HepG2 (cell line): ENCODE measurements at regions not wholly inside any gene's neighbourhood (a gene's known extent, or its start where the extent isn't known, plus 50 kb on each side); places are given as distances from the start of the nearest gene placed in this dataset.

Source experiments
- ARID5B ChIP-seq: IDR thresholded peaks from 2 replicates; pipeline ENCODE4 v1.4.0; 2020; ENCODE audit warnings: mild to moderate bottlenecking, missing genetic modification reagents
- HNRNPL ChIP-seq: fragments of 200-400 bp; formaldehyde crosslinking; IDR thresholded peaks from 2 replicates; pipeline ENCODE4 v1.6.1; 2017; ENCODE audit warnings: mild to moderate bottlenecking, low read depth, low read length
- KDM6A ChIP-seq: IDR thresholded peaks from 2 replicates; pipeline ENCODE4 v1.6.1; 2016; ENCODE audit warnings: low read depth
- KIAA2018 ChIP-seq: sonication (generic); formaldehyde crosslinking; IDR thresholded peaks from 2 replicates; pipeline ENCODE4 v1.5.0; 2020; ENCODE audit warnings: mild to moderate bottlenecking, missing genetic modification reagents, borderline replicate concordance
- MATR3 ChIP-seq: sonication (generic); formaldehyde crosslinking; IDR thresholded peaks from 2 replicates; pipeline ENCODE4 v1.4.0; 2020; ENCODE audit warnings: missing genetic modification reagents
- MLX ChIP-seq: IDR thresholded peaks from 2 replicates; pipeline ENCODE4 v1.6.1; 2016
- MTF2 ChIP-seq: sonication (generic); formaldehyde crosslinking; IDR thresholded peaks from 2 replicates; pipeline ENCODE4 v1.5.0; 2020; ENCODE audit warnings: missing genetic modification reagents, borderline replicate concordance
- PREB ChIP-seq: sonication (generic); formaldehyde crosslinking; IDR thresholded peaks from 2 replicates; pipeline ENCODE4 v1.4.0; 2020; ENCODE audit warnings: missing genetic modification reagents
- SOX13 ChIP-seq, 3 experiments: fragments of 450-650 bp in 1 of 3; sonication (generic) in 1 of 3; formaldehyde crosslinking in 1 of 3; IDR thresholded peaks in 2 of 3; conservative IDR thresholded peaks in 1 of 3; 2 replicates each; pipeline versions ENCODE4 v1.5.0 to v1.6.1; 2016 to 2020; ENCODE audit warnings: antibody characterized with exemption in 1 of 3, mild to moderate bottlenecking in 1 of 3, missing compliant biosample characterization in 1 of 3, missing genetic modification reagents in 1 of 3, moderate library complexity in 1 of 3
- SRSF9 ChIP-seq: fragments of 200-400 bp; formaldehyde crosslinking; IDR thresholded peaks from 2 replicates; pipeline ENCODE4 v1.6.1; 2018; ENCODE audit warnings: borderline replicate concordance, mild to moderate bottlenecking, low read depth, low read length; ENCODE audit not compliant: insufficient read depth, poor library complexity, severe bottlenecking
- TFDP2 ChIP-seq: sonication (generic); formaldehyde crosslinking; IDR thresholded peaks from 2 replicates; pipeline ENCODE4 v1.4.0; 2020; ENCODE audit warnings: missing genetic modification reagents
- ZNF652 ChIP-seq: IDR thresholded peaks from 2 replicates; pipeline ENCODE4 v1.6.1; 2016; ENCODE audit warnings: low read depth, borderline replicate concordance
- ZNF777 ChIP-seq: sonication (generic); formaldehyde crosslinking; IDR thresholded peaks from 2 replicates; pipeline ENCODE4 v1.4.0; 2020; ENCODE audit warnings: missing genetic modification reagents

- TF ChIP-seq ARID5B (CRISPR knock-in tag) (no peak), ZNF652 (no peak), HNRNPL (no peak), SRSF9 (no peak), PREB (CRISPR knock-in tag) (no peak), ZNF777 (CRISPR knock-in tag) (no peak), KIAA2018 (CRISPR knock-in tag) (no peak), KDM6A (CRISPR knock-in tag) (no peak), TFDP2 (CRISPR knock-in tag) (no peak), SOX13 (IDR thresholded peaks at IDR 0.05) (no peak), SOX13 (CRISPR knock-in tag; conservative IDR thresholded peaks at IDR 0.05 in 1 of 2, IDR thresholded peaks at IDR 0.05 in 1 of 2) (no peak), MATR3 (CRISPR knock-in tag) (no peak), MLX (CRISPR knock-in tag) (no peak), MTF2 (CRISPR knock-in tag) (no peak)
These were observed 260.1 kb downstream of the GPATCH2 start (continued) for GRCh38 chr1:217370757-217371156.
